Panc1 (cell line): ENCODE measurements at regions not wholly inside any gene's neighbourhood (a gene's known extent, or its start where the extent isn't known, plus 50 kb on each side); places are given as distances from the start of the nearest gene placed in this dataset.
A peak's percentile ranks its signal among the peaks of the same experiment; 100 is the strongest.

Source experiments
- ATAC-seq: fragments of 200-7000 bp; cut with Tn5 transposase; 2 replicates; pipeline ENCODE4 v1.9.1; 2020; ENCODE audit warnings: mild to moderate bottlenecking, moderate library complexity
- BruUV-seq: library from RNA; stranded (reverse); fragments of 400-500 nt; replicated peaks from 2 replicates; lab custom pipeline; 2021; lab: Mats Ljungman, UMichigan
- CTCF ChIA-PET: fragments of 300-600 bp; sonication (Branson Sonifier 250); formaldehyde crosslinking; loops from one replicate; lab custom pipeline; 2022; ENCODE audit warnings: antibody characterized with exemption; lab: Charles Lee
- POLR2A ChIA-PET: fragments of 300-600 bp; sonication (Branson Sonifier 250); formaldehyde crosslinking; loops from one replicate; lab custom pipeline; 2022; ENCODE audit warnings: antibody characterized with exemption; lab: Charles Lee
- DNase-seq: peaks from one replicate; pipeline ENCODE4 v3.0.0-alpha.2; 2010; ENCODE audit warnings: low read depth, low spot score
- H3K27ac ChIP-seq: 2 replicates; pipeline ENCODE4 v1.5.1; 2011; ENCODE audit warnings: mild to moderate bottlenecking, low read length, inconsistent platforms
- H3K27me3 ChIP-seq: fragments of 200-500 bp; sonication (Bioruptor generic); 2 replicates; pipeline ENCODE4 v1.6.0; 2014; ENCODE audit warnings: low read length, inconsistent platforms; ENCODE audit not compliant: control insufficient read depth, insufficient read depth
- H3K36me3 ChIP-seq: fragments of 200-500 bp; sonication (Bioruptor generic); 2 replicates; pipeline ENCODE4 v1.5.1; 2014; ENCODE audit warnings: inconsistent platforms, mild to moderate bottlenecking, low read length, moderate library complexity; ENCODE audit not compliant: control insufficient read depth, insufficient read depth
- H3K4me1 ChIP-seq: 2 replicates; pipeline ENCODE4 v1.5.1; 2011; ENCODE audit warnings: inconsistent platforms, mild to moderate bottlenecking, low read length, moderate library complexity; ENCODE audit not compliant: control insufficient read depth, insufficient read depth
- H3K4me3 ChIP-seq, 2 experiments: 2 replicates each; pipeline ENCODE4 v1.5.1; 2011 to 2012; ENCODE audit warnings: low read depth in 2 of 2, low read length in 2 of 2, mild to moderate bottlenecking in 2 of 2, inconsistent platforms in 1 of 2, moderate library complexity in 1 of 2
- H3K9me3 ChIP-seq: fragments of 200-500 bp; sonication (Bioruptor generic); 2 replicates; pipeline ENCODE4 v1.5.1; 2014; ENCODE audit warnings: low read depth, mild to moderate bottlenecking, inconsistent platforms, low read length, moderate library complexity; ENCODE audit not compliant: control insufficient read depth, insufficient read depth
- POLR2AphosphoS5 ChIP-seq: IDR thresholded peaks from 2 replicates; pipeline ENCODE4 v1.6.1; 2012; ENCODE audit warnings: mild to moderate bottlenecking, low read depth, low read length, moderate library complexity
- SIN3A ChIP-seq: IDR thresholded peaks from 2 replicates; pipeline ENCODE4 v1.6.1; 2012; ENCODE audit warnings: low read depth, mild to moderate bottlenecking, low read length, moderate library complexity, borderline replicate concordance; ENCODE audit not compliant: insufficient read depth
- TCF7L2 ChIP-seq: IDR thresholded peaks from 2 replicates; pipeline ENCODE4 v1.6.1; 2011; ENCODE audit warnings: mild to moderate bottlenecking, low read depth, low read length, inconsistent platforms
- in situ Hi-C: cut with HindIII; loops from 2 replicates; pipeline ENCODE4 v1.10.0; 2016; ENCODE audit warnings: low sequenced_read_pairs, low pct_unique_long_range_greater_than_20kb
- intact Hi-C: fragments of 100-400 bp; cut with micrococcal nuclease; formaldehyde crosslinking; loops from one replicate; pipeline ENCODE4 v1.10.0; 2022; ENCODE audit not compliant: unreplicated experiment
- TF ChIP-seq, protein P1 (sequence below): fragments of 450-650 bp; IDR thresholded peaks from 2 replicates; pipeline ENCODE4 v1.5.1; 2017; ENCODE audit warnings: mild to moderate bottlenecking
- TF ChIP-seq, protein P2 (sequence below), 2 experiments: IDR thresholded peaks; 2 replicates each; pipeline ENCODE4 v1.6.1; 2011 to 2012; ENCODE audit warnings: low read depth in 2 of 2, control low read depth in 1 of 2, low read length in 1 of 2, mild to moderate bottlenecking in 1 of 2, moderate library complexity in 1 of 2; ENCODE audit not compliant: insufficient read depth in 1 of 2

DNA sequence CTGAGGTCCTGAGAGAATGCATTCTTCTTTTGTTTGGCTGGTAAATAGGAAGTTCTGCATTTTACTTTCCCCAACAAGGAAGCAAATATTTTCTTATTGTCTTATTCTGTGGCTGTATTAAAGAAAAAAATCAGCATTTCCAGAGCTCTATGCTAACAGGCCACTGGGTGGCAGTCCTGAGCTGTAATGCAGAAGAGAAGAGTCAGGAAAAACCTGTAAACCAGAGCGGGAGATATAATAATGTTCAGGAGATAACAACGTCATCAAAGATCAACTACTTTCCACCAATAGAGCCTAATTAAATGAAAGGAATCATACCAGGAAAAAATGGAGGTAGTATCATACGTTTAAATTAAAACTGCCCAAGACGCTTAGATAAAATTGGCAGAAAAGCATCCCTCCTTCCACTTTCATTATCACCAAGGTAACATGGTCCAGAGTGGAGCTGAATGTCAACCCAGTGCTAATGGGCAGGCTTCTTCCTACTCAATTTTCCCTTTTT, 55.6 kb upstream of the CARMIL1 start:
- peak; percentile 45 for DNase-seq
- TF ChIP-seq, protein P1, sequence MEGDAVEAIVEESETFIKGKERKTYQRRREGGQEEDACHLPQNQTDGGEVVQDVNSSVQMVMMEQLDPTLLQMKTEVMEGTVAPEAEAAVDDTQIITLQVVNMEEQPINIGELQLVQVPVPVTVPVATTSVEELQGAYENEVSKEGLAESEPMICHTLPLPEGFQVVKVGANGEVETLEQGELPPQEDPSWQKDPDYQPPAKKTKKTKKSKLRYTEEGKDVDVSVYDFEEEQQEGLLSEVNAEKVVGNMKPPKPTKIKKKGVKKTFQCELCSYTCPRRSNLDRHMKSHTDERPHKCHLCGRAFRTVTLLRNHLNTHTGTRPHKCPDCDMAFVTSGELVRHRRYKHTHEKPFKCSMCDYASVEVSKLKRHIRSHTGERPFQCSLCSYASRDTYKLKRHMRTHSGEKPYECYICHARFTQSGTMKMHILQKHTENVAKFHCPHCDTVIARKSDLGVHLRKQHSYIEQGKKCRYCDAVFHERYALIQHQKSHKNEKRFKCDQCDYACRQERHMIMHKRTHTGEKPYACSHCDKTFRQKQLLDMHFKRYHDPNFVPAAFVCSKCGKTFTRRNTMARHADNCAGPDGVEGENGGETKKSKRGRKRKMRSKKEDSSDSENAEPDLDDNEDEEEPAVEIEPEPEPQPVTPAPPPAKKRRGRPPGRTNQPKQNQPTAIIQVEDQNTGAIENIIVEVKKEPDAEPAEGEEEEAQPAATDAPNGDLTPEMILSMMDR, result peak; percentile 84
- no peak for TF ChIP-seq SIN3A
- TF ChIP-seq, protein P2, sequence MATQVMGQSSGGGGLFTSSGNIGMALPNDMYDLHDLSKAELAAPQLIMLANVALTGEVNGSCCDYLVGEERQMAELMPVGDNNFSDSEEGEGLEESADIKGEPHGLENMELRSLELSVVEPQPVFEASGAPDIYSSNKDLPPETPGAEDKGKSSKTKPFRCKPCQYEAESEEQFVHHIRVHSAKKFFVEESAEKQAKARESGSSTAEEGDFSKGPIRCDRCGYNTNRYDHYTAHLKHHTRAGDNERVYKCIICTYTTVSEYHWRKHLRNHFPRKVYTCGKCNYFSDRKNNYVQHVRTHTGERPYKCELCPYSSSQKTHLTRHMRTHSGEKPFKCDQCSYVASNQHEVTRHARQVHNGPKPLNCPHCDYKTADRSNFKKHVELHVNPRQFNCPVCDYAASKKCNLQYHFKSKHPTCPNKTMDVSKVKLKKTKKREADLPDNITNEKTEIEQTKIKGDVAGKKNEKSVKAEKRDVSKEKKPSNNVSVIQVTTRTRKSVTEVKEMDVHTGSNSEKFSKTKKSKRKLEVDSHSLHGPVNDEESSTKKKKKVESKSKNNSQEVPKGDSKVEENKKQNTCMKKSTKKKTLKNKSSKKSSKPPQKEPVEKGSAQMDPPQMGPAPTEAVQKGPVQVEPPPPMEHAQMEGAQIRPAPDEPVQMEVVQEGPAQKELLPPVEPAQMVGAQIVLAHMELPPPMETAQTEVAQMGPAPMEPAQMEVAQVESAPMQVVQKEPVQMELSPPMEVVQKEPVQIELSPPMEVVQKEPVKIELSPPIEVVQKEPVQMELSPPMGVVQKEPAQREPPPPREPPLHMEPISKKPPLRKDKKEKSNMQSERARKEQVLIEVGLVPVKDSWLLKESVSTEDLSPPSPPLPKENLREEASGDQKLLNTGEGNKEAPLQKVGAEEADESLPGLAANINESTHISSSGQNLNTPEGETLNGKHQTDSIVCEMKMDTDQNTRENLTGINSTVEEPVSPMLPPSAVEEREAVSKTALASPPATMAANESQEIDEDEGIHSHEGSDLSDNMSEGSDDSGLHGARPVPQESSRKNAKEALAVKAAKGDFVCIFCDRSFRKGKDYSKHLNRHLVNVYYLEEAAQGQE (IDR thresholded peaks at IDR 0.05; ENCODE audit: insufficient read depth in 1 of 2, low read depth in 2 of 2, low read length in 1 of 2), result no peak
- ChIA-PET CTCF (interaction anchor here (0.5 to 1.3 kb wide), 9 partner anchors 42 to 709 kb away, joined by 3 to 6 read pairs (median 4); no protein-coding TSS in a partner anchor), POLR2A (no interaction called here)
- Histone ChIP-seq H3K4me1 (no peaks in the 10 kb centered on the region; the same call in none of the 2 replicates), H3K36me3 (no peaks in the 10 kb centered on the region), H3K4me3 (no peak overlapping the region), H3K27me3 (no peaks in the 10 kb centered on the region; the same call in 1 of the 2 replicates), H3K27ac (no peak overlapping the region), H3K9me3 (no peaks in the 10 kb centered on the region)
- BruUV-seq, result no TSS peak
- in situ Hi-C loops (no loop called here), intact Hi-C loops (loop anchor here (1.0 to 2.0 kb wide), 3 partner anchors 267 to 379 kb away; no protein-coding TSS in a partner anchor)
- no peak for ATAC-seq

DNA sequence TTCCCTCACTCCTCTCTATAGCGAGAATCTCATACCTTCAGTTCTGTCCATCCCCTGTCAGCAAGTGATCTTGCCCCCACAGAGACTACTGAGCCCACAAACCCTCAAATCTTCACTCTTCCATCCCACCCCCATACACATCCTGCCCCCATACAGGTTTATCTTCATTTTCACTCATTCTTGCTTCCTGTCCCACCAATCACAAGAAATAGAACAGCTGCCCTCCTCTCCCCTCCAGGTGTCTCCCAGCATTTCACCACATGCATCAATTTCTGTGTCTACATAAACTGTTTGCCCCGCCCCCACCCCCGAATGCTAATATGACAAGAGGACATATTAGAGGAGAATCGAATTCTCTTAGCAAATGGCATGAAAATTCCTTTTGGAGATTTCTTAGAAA, 54.9 kb upstream of the CARMIL1 start:
- Histone ChIP-seq H3K9me3 (no peaks in the 10 kb centered on the region), H3K36me3 (no peaks in the 10 kb centered on the region), H3K4me3 (no peak overlapping the region), H3K4me1 (no peaks in the 10 kb centered on the region; the same call in none of the 2 replicates), H3K27me3 (no peaks in the 10 kb centered on the region; the same call in 1 of the 2 replicates), H3K27ac (no peak overlapping the region)
- DNase-seq (no peak), ATAC-seq (no peak)
- BruUV-seq, result no TSS peak
- POLR2A ChIA-PET, result no interaction called here
- CTCF ChIA-PET, result interaction anchor here (0.7 to 1.3 kb wide), 3 partner anchors 41 to 494 kb away, joined by 3 to 6 read pairs (median 4); no protein-coding TSS in a partner anchor
- intact Hi-C loops (no loop called here), in situ Hi-C loops (no loop called here)
- TF ChIP-seq POLR2AphosphoS5 (no peak), SIN3A (no peak), TCF7L2 (no peak)
- TF ChIP-seq, protein P2 (IDR thresholded peaks at IDR 0.05; ENCODE audit: insufficient read depth in 1 of 2, low read depth in 2 of 2, low read length in 1 of 2), result no peak
- TF ChIP-seq, protein P1, result no peak
